GM21526 (cell line): ENCODE measurements at regions not wholly inside any gene's neighbourhood (a gene's known extent, or its start where the extent isn't known, plus 50 kb on each side); places are given as distances from the start of the nearest gene placed in this dataset.
"Not testable (repeated sequence)": the region's sequence is repeated elsewhere in the genome, so short reads cannot be mapped to it uniquely, and the experiment has no call there.

Experiments
- ATAC-seq: cut with Tn5 transposase; IDR thresholded peaks from one replicate; pipeline ENCODE4 v1.9.1; 2021; ENCODE audit warnings: moderate library complexity; ENCODE audit not compliant: unreplicated experiment, low FRiP score

GRCh38 chr16:55058576-55058975, 127.9 kb downstream of the IRX5 start:
- no peak for ATAC-seq

- ATAC-seq = no peak
Observed at GRCh38 chr16:55059146-55059545, 128.5 kb downstream of the IRX5 start.

- no peak for ATAC-seq
Observed at GRCh38 chr16:55061126-55061525, 130.5 kb downstream of the IRX5 start.

DNA sequence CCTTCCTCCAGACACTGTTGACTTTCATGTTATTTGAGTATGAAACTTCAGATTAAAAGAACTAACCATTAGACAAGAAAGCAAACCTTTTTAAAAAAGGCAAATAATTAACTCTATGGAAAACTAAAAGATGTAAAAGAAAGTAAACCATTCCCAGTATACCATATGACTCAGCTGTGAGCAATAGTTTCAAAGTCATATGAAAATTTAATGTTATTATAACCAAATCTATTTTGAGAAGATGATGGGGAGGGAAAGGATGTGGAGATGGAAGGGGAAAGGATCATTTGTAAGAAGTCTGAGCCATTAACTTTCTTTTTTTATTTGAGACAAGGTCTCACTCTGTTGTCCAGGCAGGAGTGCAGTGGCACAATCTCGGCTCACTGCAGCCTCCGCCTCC, 131.8 kb downstream of the IRX5 start:
- no peak for ATAC-seq

- no peak for ATAC-seq
Observed at GRCh38 chr16:55072976-55073375, 142.3 kb downstream of the IRX5 start.

DNA sequence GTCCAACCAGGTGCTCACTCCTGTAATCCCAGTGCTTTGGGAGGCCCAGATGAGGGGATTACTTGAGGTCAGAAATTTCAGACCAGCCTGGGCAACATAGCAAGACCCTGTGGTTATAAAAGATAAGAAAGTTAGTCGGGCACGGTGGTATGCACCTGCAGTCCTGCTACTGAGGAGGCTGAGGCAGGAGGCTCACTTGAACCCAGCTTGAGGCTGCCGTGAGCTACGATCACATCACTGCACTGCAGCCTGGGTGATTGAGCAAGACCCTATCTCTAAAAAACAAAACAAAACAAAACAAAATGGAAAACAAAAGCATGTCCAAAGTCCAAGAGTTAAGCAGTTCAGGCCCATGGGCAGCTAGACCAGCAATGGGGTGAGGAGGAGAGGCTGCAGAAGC, 143.2 kb downstream of the IRX5 start:
- ATAC-seq = no peak

DNA sequence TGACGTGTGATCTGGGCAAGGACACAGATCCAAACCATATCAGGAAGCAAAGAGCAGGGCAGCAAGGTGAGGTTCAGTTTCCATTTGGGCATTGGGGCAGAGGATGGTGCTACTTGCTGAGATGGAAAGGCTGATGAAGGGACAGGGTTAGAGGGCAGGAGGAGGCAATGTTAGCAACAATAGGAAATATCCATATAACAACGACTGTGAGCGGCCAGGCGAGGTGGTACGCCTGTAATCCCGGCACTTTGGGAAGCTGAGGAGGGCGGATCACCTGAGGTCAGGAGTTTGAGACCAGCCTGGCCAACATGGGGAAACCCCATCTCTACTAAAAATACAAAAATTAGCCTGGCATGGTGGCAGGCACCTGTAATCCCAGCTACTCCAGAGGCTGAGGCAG, 144.5 kb downstream of the IRX5 start:
- ATAC-seq = not testable (repeated sequence)

DNA sequence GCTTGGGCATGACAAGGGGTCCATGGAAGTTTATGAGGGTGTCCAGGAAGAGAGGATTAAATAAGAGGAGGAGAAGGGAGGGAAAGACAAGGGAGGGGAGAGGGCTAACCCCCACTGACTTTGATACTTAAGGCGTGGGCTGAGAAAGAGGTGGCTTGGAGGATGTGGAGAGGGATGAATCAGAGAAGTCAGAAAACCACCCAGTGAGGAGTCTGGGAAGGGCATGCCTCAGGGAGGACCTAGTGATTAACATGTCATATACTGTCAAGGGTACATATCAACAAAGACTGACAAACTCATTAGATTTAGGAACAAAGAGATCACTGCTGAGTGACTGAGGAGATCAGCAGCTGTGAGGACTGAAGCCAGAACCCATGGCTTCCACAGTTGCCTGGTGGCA, 145.4 kb downstream of the IRX5 start:
- ATAC-seq = no peak

DNA sequence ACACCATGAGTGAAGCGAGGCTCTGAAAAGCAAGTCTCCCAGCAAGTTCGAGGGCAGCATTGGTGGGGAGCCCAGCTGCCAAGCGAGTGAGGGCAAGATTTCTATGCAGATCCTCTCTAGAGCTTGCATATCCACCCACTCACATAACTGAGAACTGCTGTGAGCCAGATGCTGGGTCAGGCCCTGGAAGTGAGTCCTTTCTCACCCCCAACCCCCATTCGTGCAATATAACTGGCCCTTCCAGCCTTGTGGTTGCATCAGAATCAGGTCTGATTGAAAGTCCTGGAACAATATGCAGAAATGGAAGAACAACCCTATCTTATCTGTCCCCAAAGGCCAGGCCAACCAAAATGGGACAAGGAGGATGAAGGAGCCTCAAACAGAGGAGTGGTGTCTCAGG, 146.6 kb downstream of the IRX5 start:
- ATAC-seq = no peak

DNA sequence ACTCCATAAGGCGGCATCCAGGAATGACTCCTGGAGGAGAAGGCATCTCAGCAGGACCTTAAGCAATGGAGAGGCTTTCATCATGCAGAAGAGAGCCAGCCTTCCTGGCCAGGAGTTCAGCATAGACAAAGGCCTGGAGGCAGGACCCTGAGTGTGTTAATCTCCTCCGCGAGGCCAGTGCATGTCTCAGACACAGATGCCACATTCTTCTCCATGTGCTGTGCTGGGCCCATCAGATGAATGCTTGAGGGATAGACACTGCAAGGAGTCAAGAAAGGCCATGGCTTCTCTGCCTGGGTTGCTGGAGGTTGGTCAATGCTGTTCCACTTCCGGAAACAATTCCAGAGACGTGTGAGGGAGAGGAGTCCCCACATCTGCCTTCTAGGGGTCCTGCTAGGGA, 147.5 kb downstream of the IRX5 start:
- no peak for ATAC-seq

DNA sequence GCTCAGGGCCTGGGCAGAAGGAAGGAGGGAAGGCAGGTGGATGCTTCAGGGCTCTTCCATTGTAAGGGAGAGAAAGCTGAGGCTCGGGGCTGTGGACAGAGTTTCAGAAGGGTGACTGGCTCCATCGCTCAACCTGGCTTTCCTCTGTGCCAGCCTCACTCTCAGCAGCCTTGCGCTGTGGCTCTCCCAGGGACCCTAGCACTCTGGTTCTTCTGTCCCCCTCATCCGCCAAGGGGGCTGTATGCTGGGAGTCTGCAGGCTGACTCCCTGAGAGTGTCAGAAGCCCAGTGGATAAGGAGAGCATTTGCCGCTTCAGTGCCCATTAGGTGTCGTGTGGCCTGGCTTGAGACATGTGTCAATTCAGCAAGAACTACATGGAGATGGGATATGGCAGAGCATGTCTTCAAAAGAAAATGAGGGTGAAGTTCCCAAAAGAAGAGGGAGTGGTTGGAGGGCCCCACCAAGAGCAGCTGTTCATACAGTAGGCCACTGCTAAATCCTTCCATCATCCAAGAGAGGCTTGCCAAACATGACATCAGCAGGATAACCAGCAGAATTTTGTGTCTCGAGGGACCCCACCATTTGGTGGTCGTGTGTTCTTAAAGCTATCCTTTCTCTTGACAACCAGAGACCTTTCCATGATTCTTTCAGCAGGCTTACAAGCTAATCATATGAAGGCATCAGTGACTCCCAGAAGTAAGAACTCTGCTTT, 148.2 kb downstream of the IRX5 start:
- no peak for ATAC-seq

DNA sequence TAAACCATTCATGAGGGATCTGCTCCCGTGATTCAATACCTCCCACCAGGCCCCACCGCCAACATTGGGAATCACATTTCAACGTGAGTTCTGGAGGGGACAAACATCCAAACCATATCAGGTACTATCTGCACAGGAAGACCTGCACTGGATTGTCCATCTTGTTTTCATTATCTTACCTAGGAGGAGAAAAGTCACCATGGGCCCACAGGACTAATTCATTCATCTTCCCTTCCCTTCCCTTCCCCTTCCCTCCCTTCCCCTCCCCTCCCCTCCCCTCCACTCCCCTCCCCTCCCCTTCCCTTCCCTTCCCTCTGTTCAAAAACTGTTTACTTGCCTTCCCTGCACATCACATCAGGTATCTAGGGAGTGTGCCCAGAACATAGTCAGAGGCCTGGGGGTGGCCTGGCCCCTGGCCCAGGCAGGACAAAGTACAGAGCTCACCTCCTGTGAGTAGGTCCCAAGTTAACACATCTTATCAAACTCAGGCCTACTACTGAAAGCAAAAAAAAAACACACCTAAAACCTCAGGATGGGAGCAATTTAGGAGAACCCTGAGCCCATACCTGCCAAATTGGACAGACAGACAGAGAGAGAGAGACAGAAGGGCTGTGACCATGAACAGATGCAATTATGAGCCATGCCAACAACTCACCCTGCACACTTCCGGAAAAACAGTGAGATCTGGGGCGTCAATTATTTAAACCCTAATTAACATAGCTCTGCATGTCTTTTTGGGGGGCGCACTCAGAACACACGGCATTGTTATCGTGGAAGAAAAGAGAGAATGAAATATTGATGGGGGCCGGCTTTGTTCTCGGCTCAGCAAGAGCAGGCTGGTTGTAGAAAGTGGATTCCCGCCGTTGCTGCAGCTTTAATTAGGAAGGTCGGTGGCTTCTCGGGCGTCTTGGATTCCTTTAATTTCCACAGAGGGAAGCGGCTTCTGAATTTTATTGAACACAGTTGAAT, 151.2 kb downstream of the IRX5 start:
- no peak for ATAC-seq

DNA sequence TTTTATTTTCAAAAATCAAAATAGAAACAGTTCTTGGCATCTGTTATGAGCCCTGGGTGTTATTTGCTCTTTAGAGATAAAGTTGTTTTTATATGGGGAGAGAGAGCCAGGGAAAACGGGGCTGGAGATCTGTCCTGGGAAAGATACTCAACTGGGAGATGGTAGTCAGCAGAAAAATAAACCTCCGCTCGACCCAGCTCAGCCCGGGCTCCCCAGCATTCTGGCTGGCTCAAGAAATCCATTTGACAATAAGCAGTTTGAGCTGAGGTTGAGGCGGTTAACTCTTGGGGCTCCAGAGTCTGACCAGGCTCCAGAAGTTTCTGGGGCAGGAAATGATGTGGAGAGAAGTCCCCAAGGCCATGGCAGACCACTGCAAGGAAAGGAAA, 151.9 kb downstream of the IRX5 start:
- ATAC-seq = no peak

DNA sequence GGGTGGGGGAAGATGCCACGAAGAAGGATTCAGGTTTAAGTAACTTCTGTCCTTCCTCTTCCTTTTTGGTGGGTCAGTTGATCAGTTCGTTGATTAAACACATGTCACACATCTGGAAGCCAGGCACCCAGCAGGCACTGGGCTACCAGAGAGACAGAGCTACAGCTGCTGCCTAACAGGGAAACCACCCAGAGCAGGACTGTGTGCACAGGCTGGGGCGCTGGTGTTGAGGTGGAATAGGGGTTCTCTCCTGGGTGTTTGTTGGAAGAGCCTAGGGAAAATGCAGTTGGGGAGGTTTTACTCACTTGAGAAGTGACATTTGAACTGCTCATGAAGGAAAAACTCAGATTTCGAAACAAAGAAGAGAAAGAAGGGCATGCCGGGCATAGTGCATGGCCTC, 152.4 kb downstream of the IRX5 start:
- no peak for ATAC-seq

DNA sequence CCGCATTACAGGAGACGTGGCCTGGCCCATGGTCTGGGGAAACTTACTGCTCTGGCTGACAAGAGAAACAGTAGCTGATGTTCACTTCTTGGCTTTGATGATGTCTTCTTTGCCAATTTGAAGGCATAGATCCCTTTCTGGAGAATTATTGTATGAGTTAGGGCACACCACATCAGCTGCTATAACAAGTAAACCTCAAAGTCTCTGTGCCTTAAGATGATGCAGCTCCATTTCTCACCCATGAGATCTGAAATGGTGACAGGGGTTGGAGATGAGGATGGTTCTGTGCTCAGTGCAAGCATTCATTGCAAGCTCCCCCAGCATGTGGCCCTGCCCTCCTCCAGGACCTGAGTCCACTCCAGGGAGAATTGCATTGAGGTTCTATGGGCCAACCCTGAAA, 157.4 kb downstream of the IRX5 start:
- ATAC-seq = no peak

- no peak for ATAC-seq
Observed at GRCh38 chr16:55089600-55089999, 158.9 kb downstream of the IRX5 start.

DNA sequence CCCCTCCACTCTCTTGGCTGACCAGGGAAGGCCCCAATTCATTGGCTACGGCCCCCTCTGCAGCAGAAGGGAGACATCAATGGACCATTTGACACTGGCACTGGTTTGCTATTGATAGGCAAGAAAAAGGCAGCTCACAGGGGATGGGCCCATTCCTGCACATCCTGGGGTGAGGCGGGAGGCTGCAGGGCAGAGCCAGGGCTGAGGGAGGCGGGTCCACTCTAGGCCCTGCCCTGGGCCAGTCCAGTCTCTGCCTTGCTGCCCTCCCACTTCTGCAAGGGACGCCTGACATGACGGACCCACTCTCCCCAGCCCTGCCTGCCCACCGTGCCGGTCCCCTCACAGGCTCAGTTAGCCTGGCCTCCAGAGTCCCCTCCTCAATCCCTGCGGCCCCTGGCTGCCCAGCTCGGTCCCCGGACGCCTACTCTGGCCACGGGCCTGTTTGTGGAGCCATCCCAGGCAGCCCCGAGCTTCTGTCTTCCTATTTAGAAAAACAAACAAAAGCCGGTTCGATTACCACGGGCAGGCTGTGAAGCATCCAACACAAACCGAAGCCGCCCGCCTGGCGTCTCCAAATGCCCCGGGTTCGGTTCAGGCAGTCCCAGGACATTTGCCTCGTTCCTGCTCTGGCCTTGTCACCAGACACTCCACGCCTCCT, 160.7 kb downstream of the IRX5 start:
- no peak for ATAC-seq

DNA sequence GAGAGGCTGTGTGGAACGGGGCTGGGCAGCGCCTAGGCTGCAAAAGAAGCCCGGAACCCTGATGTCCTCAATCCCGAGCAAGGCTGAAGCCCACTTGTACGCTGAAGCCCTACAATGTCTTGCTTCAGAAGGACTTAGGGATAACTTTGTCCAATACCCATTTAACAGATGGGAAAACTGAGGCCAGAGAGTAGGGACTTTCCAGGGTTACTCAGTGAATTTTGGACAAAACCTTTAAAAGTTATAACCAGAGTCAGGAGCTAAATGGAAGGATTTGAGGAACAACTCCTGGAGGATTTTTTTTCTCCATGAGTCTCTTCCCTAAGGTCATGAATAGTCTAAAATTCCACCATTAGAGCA, 161.2 kb downstream of the IRX5 start:
- ATAC-seq = no peak

GRCh38 chr16:55100100-55100499, 169.4 kb downstream of the IRX5 start:
- ATAC-seq = no peak

- no peak for ATAC-seq
Observed at GRCh38 chr16:55101026-55101425, 170.4 kb downstream of the IRX5 start.

DNA sequence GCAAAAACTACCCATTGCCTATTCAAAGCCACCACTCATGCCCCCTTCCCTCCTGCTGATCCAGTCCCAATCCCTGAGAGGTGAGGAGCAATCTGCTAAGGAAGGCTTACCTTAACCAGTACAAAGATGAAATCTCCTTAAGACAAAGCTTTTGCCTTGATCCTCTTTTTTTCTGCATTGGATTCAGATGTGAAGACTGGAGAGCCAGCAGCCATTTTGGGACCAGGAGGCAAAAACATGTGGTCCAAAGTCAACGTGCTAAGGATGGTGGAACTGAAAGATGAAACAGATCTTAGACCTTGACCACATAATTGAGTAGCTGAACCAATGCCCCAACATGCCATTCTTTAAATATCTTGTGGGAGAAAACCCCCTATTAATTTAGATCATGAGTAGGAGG, 171.4 kb downstream of the IRX5 start:
- no peak for ATAC-seq
